Kidney epithelial cell (primary cell): ENCODE measurements at regions not wholly inside any gene's neighbourhood (a gene's known extent, or its start where the extent isn't known, plus 50 kb on each side); places are given as distances from the start of the nearest gene placed in this dataset.

ENCODE experiments used
- DNase-seq: peaks from one replicate; pipeline ENCODE4 v3.0.0-alpha.2; 2010; ENCODE audit warnings: low read depth
- H3K27me3 ChIP-seq: 2 replicates; pipeline ENCODE4 v1.6.0; 2011; ENCODE audit warnings: low read length; ENCODE audit not compliant: control insufficient read depth, insufficient read depth
- H3K36me3 ChIP-seq: 2 replicates; pipeline ENCODE4 v1.5.1; 2011; ENCODE audit warnings: low read length; ENCODE audit not compliant: control insufficient read depth, insufficient read depth
- H3K4me3 ChIP-seq: 2 replicates; pipeline ENCODE4 v1.5.1; 2011; ENCODE audit warnings: low read depth, mild to moderate bottlenecking, control low read depth, low read length
- CTCF ChIP-seq: IDR thresholded peaks from 2 replicates; pipeline ENCODE4 v1.5.1; 2011; ENCODE audit warnings: mild to moderate bottlenecking, moderate library complexity, low read length, control low read depth, inconsistent platforms; ENCODE audit not compliant: insufficient read depth, poor library complexity, severe bottlenecking

- Histone ChIP-seq H3K36me3 (no peaks in the 10 kb centered on the region), H3K4me3 (no peak overlapping the region), H3K27me3 (no peaks in the 10 kb centered on the region)
- DNase-seq, result no peak
- TF ChIP-seq CTCF, result no peak
These were observed 146.6 kb upstream of the DLX2 start for GRCh38 chr2:172249334-172249733.

- Histone ChIP-seq H3K27me3 (no peaks in the 10 kb centered on the region), H3K36me3 (no peaks in the 10 kb centered on the region), H3K4me3 (no peak overlapping the region)
- TF ChIP-seq CTCF, result no peak
- no peak for DNase-seq
These were observed 147.3 kb upstream of the DLX2 start for GRCh38 chr2:172249986-172250385.

- TF ChIP-seq CTCF, result no peak
- no peak for DNase-seq
- no peaks in the 10 kb centered on the region for H3K27me3 ChIP-seq
- H3K36me3 ChIP-seq, result no peaks in the 10 kb centered on the region
- no peak overlapping the region for H3K4me3 ChIP-seq
These were observed 148.5 kb upstream of the DLX2 start for GRCh38 chr2:172251231-172251630.

GRCh38 chr2:172252154-172252553, 149.5 kb upstream of the DLX2 start:
- Histone ChIP-seq H3K4me3 (no peak overlapping the region), H3K27me3 (no peaks in the 10 kb centered on the region), H3K36me3 (no peaks in the 10 kb centered on the region)
- no peak for TF ChIP-seq CTCF
- no peak for DNase-seq

GRCh38 chr2:172253190-172254052, 150.7 kb upstream of the DLX2 start:
- no peak overlapping the region for H3K4me3 ChIP-seq

More at GRCh38 chr2:172253190-172254052, 150.7 kb upstream of the DLX2 start:
- DNase-seq, result peak; percentile 99
- Histone ChIP-seq H3K27me3 (no peaks in the 10 kb centered on the region), H3K36me3 (no peaks in the 10 kb centered on the region)
- TF ChIP-seq CTCF, result no peak
